ENCODE measurements at regions not wholly inside any gene's neighbourhood (a gene's known extent, or its start where the extent isn't known, plus 50 kb on each side); places are given as distances from the start of the nearest gene placed in this dataset.

DNA sequence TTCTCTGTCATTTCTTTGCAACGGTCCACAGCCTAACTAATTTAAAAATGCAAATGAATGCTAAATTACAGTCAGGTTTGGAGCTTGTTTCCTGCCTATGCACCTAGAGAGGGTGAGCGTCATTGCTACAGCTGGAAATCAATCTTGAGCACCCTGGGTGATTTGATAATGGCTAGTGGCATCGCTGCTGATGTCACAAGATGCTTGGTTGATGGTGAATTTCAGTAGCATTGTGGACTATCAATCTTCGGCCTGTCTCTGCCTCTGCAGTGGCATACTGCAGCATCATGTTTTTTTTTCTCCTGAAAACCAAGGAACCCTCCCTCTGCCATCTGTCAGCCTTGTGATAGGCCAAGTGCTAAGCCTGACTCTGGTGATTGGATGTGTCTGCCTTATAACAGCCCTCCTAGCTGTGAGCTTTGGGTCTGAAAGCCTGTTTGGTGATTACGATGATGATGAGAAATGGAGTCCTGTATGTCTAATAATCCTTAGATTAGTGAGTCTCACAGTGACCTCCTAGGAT is 75.3 kb downstream of the NMUR2 start:
- TF ChIP-seq, protein P1, sequence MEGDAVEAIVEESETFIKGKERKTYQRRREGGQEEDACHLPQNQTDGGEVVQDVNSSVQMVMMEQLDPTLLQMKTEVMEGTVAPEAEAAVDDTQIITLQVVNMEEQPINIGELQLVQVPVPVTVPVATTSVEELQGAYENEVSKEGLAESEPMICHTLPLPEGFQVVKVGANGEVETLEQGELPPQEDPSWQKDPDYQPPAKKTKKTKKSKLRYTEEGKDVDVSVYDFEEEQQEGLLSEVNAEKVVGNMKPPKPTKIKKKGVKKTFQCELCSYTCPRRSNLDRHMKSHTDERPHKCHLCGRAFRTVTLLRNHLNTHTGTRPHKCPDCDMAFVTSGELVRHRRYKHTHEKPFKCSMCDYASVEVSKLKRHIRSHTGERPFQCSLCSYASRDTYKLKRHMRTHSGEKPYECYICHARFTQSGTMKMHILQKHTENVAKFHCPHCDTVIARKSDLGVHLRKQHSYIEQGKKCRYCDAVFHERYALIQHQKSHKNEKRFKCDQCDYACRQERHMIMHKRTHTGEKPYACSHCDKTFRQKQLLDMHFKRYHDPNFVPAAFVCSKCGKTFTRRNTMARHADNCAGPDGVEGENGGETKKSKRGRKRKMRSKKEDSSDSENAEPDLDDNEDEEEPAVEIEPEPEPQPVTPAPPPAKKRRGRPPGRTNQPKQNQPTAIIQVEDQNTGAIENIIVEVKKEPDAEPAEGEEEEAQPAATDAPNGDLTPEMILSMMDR (IDR thresholded peaks at IDR 0.05) = no peak
- no peak for TF ChIP-seq POLR2A (IDR thresholded peaks at IDR 0.05)
